ENCODE measurements at regions not wholly inside any gene's neighbourhood (a gene's known extent, or its start where the extent isn't known, plus 50 kb on each side); places are given as distances from the start of the nearest gene placed in this dataset.
A peak's percentile ranks its signal among the peaks of the same experiment; 100 is the strongest.

- no peak for DNase-seq
Observed at GRCh38 chr9:27755846-27756245, 182.6 kb upstream of the C9orf72 start.

- DNase-seq, result no peak
Observed at GRCh38 chr9:27756418-27756817, 183.1 kb upstream of the C9orf72 start.

DNA sequence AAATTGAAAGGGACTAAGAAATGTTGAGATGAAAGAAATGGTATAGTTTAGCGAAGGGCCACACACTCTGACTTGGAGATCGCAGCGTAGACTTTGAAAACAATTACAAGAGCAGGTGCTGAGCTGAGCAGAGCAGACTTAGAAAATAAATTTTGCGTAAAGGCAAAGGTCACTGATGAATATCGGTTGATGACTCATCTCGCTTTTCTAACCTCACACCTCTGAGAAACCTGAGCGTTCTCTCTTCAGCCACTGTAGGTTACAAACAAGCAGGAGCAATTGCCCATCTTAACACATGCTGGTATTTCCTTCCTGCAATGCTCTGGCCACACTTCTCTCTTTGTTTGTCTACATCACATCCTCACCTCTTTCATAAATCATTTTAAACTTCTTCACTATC lies 190.6 kb upstream of the C9orf72 start:
- DNase-seq, result no peak

GRCh38 chr9:27765266-27766072 lies 192.2 kb upstream of the C9orf72 start:
- DNase-seq, result no peak

- no peak for DNase-seq
Observed at GRCh38 chr9:27766073-27766835, 193.0 kb upstream of the C9orf72 start.

DNA sequence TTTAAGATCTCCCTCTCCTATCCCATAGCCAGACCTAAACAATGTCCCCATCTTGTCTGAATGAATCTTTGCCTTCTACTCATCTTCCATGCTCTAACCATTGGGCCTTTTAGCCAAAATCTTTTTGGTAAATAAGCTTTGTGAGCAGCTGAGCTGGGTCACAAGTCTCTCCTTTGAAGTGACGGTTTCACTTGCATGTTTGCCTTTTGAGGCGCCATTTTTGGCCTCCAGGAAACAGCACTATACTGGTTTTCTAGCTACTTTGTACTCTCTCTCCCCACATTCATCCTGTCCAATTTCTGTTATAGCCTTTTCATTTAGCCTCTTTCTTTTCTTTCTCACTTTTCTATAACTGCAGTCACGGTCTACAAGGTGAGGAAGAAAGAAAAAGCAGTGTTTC lies 195.5 kb upstream of the C9orf72 start:
- no peak for DNase-seq

DNA sequence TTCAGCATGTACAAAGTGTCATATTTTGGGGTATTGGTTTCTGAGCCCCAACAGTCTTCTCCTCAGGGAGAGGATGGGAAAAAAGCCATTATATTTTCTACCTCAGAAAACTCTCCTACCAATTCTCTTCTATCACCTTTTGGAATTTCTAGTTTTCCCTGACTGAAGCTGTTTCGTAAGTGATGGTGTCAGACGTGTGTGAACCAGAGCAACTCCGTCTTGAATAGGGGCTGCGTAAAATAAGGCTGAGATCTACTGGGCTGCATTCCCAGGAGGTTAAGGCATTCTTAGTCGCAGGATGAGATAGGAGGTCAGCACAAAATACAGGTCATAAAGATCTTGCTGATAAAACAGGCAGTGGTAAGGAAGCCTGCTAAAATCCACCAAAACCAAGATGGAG lies 197.3 kb upstream of the C9orf72 start:
- DNase-seq, result no peak

- DNase-seq, result no peak
Observed at GRCh38 chr9:27771803-27772545, 198.7 kb upstream of the C9orf72 start.

DNA sequence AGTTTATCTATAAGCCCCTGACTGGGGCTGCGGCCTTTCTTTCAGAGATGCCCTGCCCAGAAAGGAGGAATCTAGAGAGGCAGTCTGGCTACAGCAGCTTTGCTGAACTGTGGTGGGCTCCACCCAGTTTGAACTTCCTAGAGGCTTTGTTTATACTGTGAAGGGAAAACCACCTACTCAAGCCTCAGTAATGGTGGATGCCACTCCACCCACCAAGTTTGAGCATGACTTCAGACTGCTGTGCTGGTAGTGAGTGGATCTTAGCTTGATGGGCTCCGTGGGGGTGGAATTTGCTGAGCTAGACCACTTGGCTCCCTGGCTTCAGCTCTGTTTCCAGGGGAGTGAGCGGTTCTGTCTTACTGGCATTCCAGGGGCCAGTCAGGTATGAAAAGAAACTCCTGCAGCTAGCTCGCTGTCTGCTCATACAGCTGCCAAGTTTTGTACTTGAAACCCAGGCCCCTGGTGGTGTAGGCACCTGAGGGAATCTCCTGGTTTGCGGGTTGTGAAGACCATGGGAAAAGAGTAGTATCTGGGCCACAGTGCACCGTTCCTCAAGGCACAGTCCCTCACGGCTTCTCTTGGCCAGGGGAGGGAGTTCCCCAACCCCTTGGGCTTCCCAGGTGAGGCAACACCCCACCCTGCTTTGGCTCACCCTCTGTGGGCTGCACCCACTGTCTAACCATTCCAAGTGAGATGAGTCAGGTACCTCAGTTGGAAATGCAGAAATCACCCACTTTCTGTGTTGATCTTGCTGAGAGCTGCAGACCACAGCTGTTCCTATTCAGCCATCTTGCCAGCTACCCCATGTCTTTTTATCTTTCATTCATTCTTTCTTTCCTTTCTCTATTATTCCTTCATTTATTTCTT lies 211.8 kb upstream of the C9orf72 start:
- peak; percentile 4 for DNase-seq

GRCh38 chr9:27785714-27786100 lies 212.4 kb upstream of the C9orf72 start:
- no peak for DNase-seq

DNA sequence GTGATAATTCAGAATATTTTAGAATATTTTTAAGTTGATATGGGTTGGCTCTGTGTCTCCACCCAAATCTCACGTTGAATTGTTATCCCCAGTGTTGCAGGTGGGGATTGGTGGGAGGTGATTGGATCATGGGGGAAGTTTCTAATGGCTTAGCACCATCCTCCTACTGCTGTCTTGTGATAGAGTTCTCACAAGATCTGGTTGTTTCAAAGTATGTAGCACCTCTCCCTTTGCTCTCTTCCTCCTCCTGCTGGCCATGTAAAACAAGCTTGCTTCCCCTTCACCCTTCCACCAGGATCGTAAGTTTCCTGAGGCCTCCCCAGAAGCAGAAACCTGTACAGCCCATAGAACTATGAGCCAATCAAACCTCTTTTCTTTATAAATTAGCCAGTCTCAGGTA lies 214.6 kb upstream of the C9orf72 start:
- no peak for DNase-seq

DNA sequence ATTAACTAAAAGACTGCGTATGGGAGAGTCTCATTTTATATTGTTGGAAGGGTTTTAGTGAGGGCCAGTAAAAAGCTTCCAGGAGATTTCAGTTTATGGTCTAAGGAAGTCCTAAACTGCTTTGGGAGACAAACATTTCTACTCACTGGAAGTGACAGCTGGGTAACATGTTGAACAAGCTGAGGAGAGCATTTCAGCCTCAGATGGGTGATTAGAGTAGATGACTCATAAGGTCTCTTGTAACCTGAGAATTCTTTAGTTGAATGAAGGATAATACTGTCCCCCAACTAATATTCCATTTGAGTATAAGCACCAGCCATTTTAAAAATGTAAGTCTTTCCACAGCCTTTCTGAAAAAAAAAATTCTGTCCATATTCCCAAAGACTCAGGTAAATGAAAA lies 218.0 kb upstream of the C9orf72 start:
- DNase-seq, result no peak

- DNase-seq, result no peak
Observed at GRCh38 chr9:27792971-27793689, 219.8 kb upstream of the C9orf72 start.

DNA sequence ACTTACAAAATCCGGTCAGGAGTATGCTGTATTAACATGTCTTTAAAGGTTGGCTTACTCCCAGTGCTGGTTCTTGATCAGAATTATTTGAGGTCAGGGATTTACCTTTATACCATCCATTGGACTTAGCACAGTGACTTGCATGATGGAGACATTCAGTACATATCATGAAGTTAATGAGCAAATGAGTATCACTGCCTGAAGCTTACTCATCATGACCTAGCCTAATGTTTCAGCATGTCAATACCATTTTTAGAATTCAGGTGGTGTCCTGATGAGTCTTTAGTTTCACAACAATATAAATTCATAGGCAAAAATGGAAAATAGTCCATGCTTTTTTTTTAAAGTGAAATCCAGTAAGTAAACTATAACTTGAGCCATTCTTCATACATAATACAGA lies 226.0 kb upstream of the C9orf72 start:
- no peak for DNase-seq

- DNase-seq, result no peak
Observed at GRCh38 chr9:27800159-27800558, 226.9 kb upstream of the C9orf72 start.

DNA sequence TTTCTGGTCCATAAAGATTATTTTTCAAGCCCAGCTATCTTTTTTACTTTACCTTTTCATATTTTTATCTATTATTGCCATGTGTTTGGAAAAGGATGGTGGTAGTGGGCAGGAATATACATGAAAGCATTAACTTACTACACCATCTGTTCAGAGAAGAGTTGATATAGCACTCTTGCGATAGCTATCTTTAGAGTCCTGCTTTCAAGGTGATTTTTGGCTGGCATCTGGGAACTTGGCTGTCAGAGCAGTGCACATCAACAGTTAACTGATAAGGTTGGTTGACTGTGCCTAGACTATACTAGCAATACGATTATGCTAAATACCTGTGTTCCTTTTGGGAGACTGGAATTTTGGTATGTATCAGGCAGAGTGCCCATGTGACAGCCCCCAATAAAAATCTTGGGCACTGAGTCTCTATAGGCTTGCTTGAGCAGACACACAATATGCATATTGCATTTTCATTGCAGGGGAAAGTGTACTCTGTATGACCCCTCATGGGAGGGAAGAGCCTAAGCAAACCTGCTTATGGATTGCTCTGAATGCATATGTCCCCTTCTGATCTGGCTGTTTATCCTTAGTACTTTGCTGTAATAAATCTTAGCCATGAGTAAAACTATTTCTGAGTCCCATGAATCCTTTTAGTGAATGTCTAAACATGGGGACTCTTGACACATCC lies 227.6 kb upstream of the C9orf72 start:
- DNase-seq, result no peak

- no peak for DNase-seq
Observed at GRCh38 chr9:27801545-27801944, 228.3 kb upstream of the C9orf72 start.

DNA sequence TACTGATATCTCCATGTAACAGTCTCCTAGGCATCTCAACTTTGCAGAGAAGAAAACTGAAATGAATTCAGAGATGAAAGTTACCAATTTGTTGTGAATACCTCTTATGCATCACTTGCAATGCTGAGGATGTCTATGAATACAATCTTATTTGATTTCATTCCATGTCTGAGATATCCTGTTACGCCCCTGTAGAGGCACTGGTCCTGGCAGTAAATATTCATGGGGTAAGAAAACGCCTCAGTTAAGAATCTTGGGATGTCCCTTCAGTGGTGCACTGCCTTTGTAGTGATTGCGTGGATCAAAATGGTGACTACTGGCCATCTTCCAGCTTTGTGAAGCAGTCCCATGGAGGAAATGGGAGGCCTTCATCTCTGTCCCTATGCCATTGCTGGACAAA lies 229.1 kb upstream of the C9orf72 start:
- no peak for DNase-seq

DNA sequence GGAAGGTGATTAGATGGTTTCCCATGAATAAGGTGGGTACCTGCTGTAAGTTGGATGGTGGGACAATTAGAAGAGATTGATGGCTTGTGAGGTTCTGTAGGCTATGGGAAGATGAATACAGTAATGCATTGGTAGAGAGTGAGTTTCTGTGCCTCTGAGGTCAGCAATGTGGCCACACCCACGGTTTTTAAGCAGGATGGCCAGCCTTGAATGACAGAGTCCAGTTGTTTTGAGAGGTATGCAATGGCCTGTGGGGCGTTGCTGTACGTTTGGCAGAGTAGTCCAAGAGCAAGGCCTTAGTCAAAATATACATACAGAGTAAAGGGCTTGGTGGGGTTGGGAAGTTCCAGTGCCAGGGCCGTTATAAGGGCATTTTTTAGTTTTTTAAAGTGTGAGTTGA lies 235.6 kb upstream of the C9orf72 start:
- DNase-seq, result no peak

GRCh38 chr9:27817747-27818146 lies 244.5 kb upstream of the C9orf72 start:
- DNase-seq, result no peak

DNA sequence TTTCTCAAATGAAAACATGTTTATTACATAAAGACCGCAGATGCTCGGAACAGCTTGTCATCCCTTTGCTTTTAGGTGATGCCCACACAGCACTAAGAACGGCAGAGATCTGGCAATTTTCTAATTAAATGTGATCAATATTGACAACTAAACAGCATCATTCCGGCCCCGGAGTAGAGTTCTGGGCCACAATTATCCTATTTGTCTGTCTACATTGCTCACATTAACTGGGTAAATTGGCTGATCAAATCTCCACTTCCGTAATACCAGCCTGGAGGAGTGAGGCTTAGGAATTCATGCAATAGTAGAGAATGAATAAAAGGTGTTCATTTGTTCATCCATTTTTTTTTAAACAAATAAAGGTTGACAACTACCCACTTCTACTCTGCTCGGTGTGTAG lies 245.1 kb upstream of the C9orf72 start:
- no peak for DNase-seq
